Type B pancreatic cell (in vitro differentiated cells): ENCODE measurements at regions not wholly inside any gene's neighbourhood (a gene's known extent, or its start where the extent isn't known, plus 50 kb on each side); places are given as distances from the start of the nearest gene placed in this dataset.
"Not testable (repeated sequence)": the region's sequence is repeated elsewhere in the genome, so short reads cannot be mapped to it uniquely, and the experiment has no call there.

Source experiments
- DNase-seq: peaks from one replicate; pipeline ENCODE4 v3.0.0; 2021; ENCODE audit warnings: mixed read lengths; ENCODE audit not compliant: unreplicated experiment; ENCODE audit errors: extremely low spot score
- H3K27ac Mint-ChIP-seq: 2 replicates; pipeline ENCODE4 v1.8.0; 2021; ENCODE audit warnings: mild to moderate bottlenecking, mixed read lengths
- H3K27me3 Mint-ChIP-seq: 2 replicates; pipeline ENCODE4 v1.8.0; 2021; ENCODE audit warnings: mixed read lengths
- H3K36me3 Mint-ChIP-seq: 2 replicates; pipeline ENCODE4 v1.8.0; 2021; ENCODE audit warnings: mixed read lengths
- H3K4me1 Mint-ChIP-seq: one replicate; pipeline ENCODE4 v1.8.0; 2021; ENCODE audit warnings: mixed read lengths; ENCODE audit not compliant: unreplicated experiment
- H3K4me3 Mint-ChIP-seq: 2 replicates; pipeline ENCODE4 v1.8.0; 2021; ENCODE audit warnings: mild to moderate bottlenecking, mixed read lengths
- H3K9me3 Mint-ChIP-seq: 2 replicates; pipeline ENCODE4 v1.8.0; 2021; ENCODE audit warnings: mixed read lengths
- CTCF ChIP-seq: fragments of 200-600 bp; sonication (generic); conservative IDR thresholded peaks from 2 replicates; pipeline ENCODE4 v1.5.0; 2021; ENCODE audit warnings: antibody characterized with exemption, mild to moderate bottlenecking

- no peaks in the 10 kb centered on the region for H3K36me3 Mint-ChIP-seq
- peaks cover 15% of the 10 kb centered on the region for H3K27me3 Mint-ChIP-seq
- H3K4me3 Mint-ChIP-seq = no peak overlapping the region
- H3K27ac Mint-ChIP-seq = no peak overlapping the region
- H3K9me3 Mint-ChIP-seq = no peaks in the 10 kb centered on the region
- no peak for DNase-seq
- peaks cover 12% of the 10 kb centered on the region for H3K4me1 Mint-ChIP-seq
- TF ChIP-seq CTCF = no peak
Measured at GRCh38 chr18:24603151-24603550, 142.7 kb downstream of the HRH4 start.

GRCh38 chr18:24605444-24605843 is 145.0 kb downstream of the HRH4 start:
- no peak for TF ChIP-seq CTCF
- no peak overlapping the region for H3K27ac Mint-ChIP-seq
- H3K4me1 Mint-ChIP-seq = peaks cover 12% of the 10 kb centered on the region
- no peaks in the 10 kb centered on the region for H3K9me3 Mint-ChIP-seq
- peaks cover 6% of the 10 kb centered on the region for H3K27me3 Mint-ChIP-seq
- DNase-seq = no peak
- H3K4me3 Mint-ChIP-seq = no peak overlapping the region
- no peaks in the 10 kb centered on the region for H3K36me3 Mint-ChIP-seq

- H3K27me3 Mint-ChIP-seq = peaks cover 6% of the 10 kb centered on the region
- no peaks in the 10 kb centered on the region for H3K36me3 Mint-ChIP-seq
- no peak for DNase-seq
- TF ChIP-seq CTCF = no peak
- no peak overlapping the region for H3K4me3 Mint-ChIP-seq
- H3K4me1 Mint-ChIP-seq = peaks cover 4% of the 10 kb centered on the region
- no peaks in the 10 kb centered on the region for H3K9me3 Mint-ChIP-seq
- H3K27ac Mint-ChIP-seq = no peak overlapping the region
Measured at GRCh38 chr18:24609254-24609653, 148.8 kb downstream of the HRH4 start.

GRCh38 chr18:24611075-24611474 is 150.6 kb downstream of the HRH4 start:
- H3K4me1 Mint-ChIP-seq = peaks cover 4% of the 10 kb centered on the region
- no peak overlapping the region for H3K27ac Mint-ChIP-seq
- no peak overlapping the region for H3K4me3 Mint-ChIP-seq
- H3K27me3 Mint-ChIP-seq = peaks cover 6% of the 10 kb centered on the region
- no peak for DNase-seq
- no peaks in the 10 kb centered on the region for H3K36me3 Mint-ChIP-seq
- TF ChIP-seq CTCF = no peak
- no peaks in the 10 kb centered on the region for H3K9me3 Mint-ChIP-seq

GRCh38 chr18:24613896-24614640 is 153.6 kb downstream of the HRH4 start:
- TF ChIP-seq CTCF = no peak
- H3K9me3 Mint-ChIP-seq = no peaks in the 10 kb centered on the region
- no peak overlapping the region for H3K27ac Mint-ChIP-seq
- peaks cover 4% of the 10 kb centered on the region for H3K4me1 Mint-ChIP-seq
- H3K27me3 Mint-ChIP-seq = no peaks in the 10 kb centered on the region
- H3K36me3 Mint-ChIP-seq = no peaks in the 10 kb centered on the region
- no peak overlapping the region for H3K4me3 Mint-ChIP-seq
- no peak for DNase-seq

GRCh38 chr18:24616653-24617052 is 156.2 kb downstream of the HRH4 start:
- no peak overlapping the region for H3K27ac Mint-ChIP-seq
- no peaks in the 10 kb centered on the region for H3K27me3 Mint-ChIP-seq

GRCh38 chr18:24624421-24624820 is 164.0 kb downstream of the HRH4 start:
- not testable (repeated sequence) for H3K4me3 Mint-ChIP-seq, H3K27me3 Mint-ChIP-seq, H3K4me1 Mint-ChIP-seq, H3K27ac Mint-ChIP-seq, H3K9me3 Mint-ChIP-seq, DNase-seq, H3K36me3 Mint-ChIP-seq

More at GRCh38 chr18:24616653-24617052, 156.2 kb downstream of the HRH4 start:
- Mint-ChIP-seq H3K9me3 (no peaks in the 10 kb centered on the region), H3K4me3 (no peak overlapping the region), H3K4me1 (peaks cover 4% of the 10 kb centered on the region), H3K36me3 (no peaks in the 10 kb centered on the region)
- no peak for TF ChIP-seq CTCF
- DNase-seq = no peak
